K562 (cell line): ENCODE measurements at regions not wholly inside any gene's neighbourhood (a gene's known extent, or its start where the extent isn't known, plus 50 kb on each side); places are given as distances from the start of the nearest gene placed in this dataset.
"Not testable (repeated sequence)": the region's sequence is repeated elsewhere in the genome, so short reads cannot be mapped to it uniquely, and the experiment has no call there.

Experiments used
- CHD4 ChIP-seq: fragments of 200-600 bp; sonication (generic); IDR thresholded peaks from 3 replicates; pipeline ENCODE4 v1.6.1; 2012; ENCODE audit warnings: low read depth, mild to moderate bottlenecking, mixed read lengths, low read length, inconsistent platforms; ENCODE audit not compliant: insufficient read depth, insufficient replicate concordance, poor library complexity, severe bottlenecking
- EZH2 ChIP-seq: IDR thresholded peaks from 2 replicates; pipeline ENCODE4 v1.6.1; 2012; ENCODE audit warnings: low read depth, mild to moderate bottlenecking, inconsistent platforms, low read length, borderline replicate concordance
- GABPB1 ChIP-seq: sonication (generic); formaldehyde crosslinking; IDR thresholded peaks from 2 replicates; pipeline ENCODE4 v1.8.0; 2022; ENCODE audit warnings: mild to moderate bottlenecking, missing genetic modification reagents
- HMG20B ChIP-seq: fragments of 250-450 bp; sonication (Bioruptor Pico); IDR thresholded peaks from 2 replicates; pipeline ENCODE4 v1.5.0; 2021; ENCODE audit warnings: mild to moderate bottlenecking
- POLR2A ChIP-seq: fragments of 450-650 bp; conservative IDR thresholded peaks from 2 replicates; pipeline ENCODE4 v1.6.1; 2016
- RAD21 ChIP-seq, 2 experiments: fragments of 250-450 bp in 1 of 2; fragments of 450-650 bp in 1 of 2; sonication (Bioruptor Pico) in 1 of 2; formaldehyde crosslinking in 1 of 2; IDR thresholded peaks in 1 of 2; conservative IDR thresholded peaks in 1 of 2; 2 replicates each; pipeline versions ENCODE4 v1.4.0 to v1.8.0; 2020 to 2022; ENCODE audit warnings: mild to moderate bottlenecking in 2 of 2, moderate library complexity in 1 of 2
- SRSF9 ChIP-seq: fragments of 200-400 bp; formaldehyde crosslinking; IDR thresholded peaks from 2 replicates; pipeline ENCODE4 v1.6.1; 2017; ENCODE audit warnings: low read depth, low read length, borderline replicate concordance
- YBX1 ChIP-seq: fragments of 450-650 bp; IDR thresholded peaks from 2 replicates; pipeline ENCODE4 v1.7.1; 2016; ENCODE audit warnings: mild to moderate bottlenecking
- ZNF274 ChIP-seq: IDR thresholded peaks from 2 replicates; pipeline ENCODE4 v1.6.1; 2011; ENCODE audit warnings: low read depth, mild to moderate bottlenecking, low read length, moderate library complexity, borderline replicate concordance
- TF ChIP-seq, protein P1 (sequence below), 3 experiments: IDR thresholded peaks in 2 of 3; conservative IDR thresholded peaks in 1 of 3; 2 replicates each; pipeline ENCODE4 v1.5.1; 2011 to 2012; ENCODE audit warnings: low read length in 3 of 3, mild to moderate bottlenecking in 3 of 3, control low read depth in 2 of 3, improper control_type of control experiment in 1 of 3, inconsistent platforms in 1 of 3, low read depth in 1 of 3, mixed read lengths in 1 of 3, moderate library complexity in 1 of 3; ENCODE audit not compliant: insufficient read depth in 2 of 3
- TF ChIP-seq, protein P2 (sequence below): fragments of 450-650 bp; formaldehyde crosslinking; IDR thresholded peaks from 2 replicates; pipeline ENCODE4 v1.4.0; 2020; ENCODE audit warnings: mild to moderate bottlenecking, moderate library complexity

DNA sequence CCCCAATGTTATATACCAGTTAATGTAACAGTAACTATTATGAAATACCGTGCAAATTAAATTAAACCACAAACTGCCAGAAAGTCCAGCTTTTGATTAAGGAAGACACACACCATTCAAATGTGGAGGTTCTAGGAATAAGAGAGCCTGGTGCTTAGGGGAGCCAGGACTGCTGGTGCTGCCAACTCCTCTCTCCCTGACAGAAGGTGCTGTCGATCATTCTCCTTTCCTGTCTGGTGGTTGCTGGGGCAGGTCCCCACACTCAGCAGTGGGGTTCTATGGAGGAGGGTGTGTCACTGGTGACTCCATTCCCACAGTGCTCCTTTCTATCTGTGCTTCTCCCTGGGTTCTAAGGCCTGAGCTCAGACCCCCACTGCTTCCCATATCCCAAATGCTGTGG is 57.9 kb upstream of the ZNG1B start:
- not testable (repeated sequence) for TF ChIP-seq HMG20B (CRISPR knock-in tag); POLR2A; GABPB1; CHD4; RAD21 (CRISPR knock-in tag; conservative IDR thresholded peaks at IDR 0.05 in 1 of 2, IDR thresholded peaks at IDR 0.05 in 1 of 2); EZH2; ZNF274; SRSF9; YBX1
- TF ChIP-seq, protein P1, sequence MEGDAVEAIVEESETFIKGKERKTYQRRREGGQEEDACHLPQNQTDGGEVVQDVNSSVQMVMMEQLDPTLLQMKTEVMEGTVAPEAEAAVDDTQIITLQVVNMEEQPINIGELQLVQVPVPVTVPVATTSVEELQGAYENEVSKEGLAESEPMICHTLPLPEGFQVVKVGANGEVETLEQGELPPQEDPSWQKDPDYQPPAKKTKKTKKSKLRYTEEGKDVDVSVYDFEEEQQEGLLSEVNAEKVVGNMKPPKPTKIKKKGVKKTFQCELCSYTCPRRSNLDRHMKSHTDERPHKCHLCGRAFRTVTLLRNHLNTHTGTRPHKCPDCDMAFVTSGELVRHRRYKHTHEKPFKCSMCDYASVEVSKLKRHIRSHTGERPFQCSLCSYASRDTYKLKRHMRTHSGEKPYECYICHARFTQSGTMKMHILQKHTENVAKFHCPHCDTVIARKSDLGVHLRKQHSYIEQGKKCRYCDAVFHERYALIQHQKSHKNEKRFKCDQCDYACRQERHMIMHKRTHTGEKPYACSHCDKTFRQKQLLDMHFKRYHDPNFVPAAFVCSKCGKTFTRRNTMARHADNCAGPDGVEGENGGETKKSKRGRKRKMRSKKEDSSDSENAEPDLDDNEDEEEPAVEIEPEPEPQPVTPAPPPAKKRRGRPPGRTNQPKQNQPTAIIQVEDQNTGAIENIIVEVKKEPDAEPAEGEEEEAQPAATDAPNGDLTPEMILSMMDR (IDR thresholded peaks at IDR 0.05 in 2 of 3, conservative IDR thresholded peaks at IDR 0.05 in 1 of 3; ENCODE audit: insufficient read depth in 2 of 3, low read depth in 1 of 3, low read length in 3 of 3), result not testable (repeated sequence)
- TF ChIP-seq, protein P2, sequence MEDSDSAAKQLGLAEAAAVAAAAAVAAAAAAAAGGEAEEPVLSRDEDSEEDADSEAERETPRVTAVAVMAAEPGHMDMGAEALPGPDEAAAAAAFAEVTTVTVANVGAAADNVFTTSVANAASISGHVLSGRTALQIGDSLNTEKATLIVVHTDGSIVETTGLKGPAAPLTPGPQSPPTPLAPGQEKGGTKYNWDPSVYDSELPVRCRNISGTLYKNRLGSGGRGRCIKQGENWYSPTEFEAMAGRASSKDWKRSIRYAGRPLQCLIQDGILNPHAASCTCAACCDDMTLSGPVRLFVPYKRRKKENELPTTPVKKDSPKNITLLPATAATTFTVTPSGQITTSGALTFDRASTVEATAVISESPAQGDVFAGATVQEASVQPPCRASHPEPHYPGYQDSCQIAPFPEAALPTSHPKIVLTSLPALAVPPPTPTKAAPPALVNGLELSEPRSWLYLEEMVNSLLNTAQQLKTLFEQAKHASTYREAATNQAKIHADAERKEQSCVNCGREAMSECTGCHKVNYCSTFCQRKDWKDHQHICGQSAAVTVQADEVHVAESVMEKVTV (CRISPR knock-in tag), result not testable (repeated sequence)
